ENCODE measurements at regions not wholly inside any gene's neighbourhood (a gene's known extent, or its start where the extent isn't known, plus 50 kb on each side); places are given as distances from the start of the nearest gene placed in this dataset.

GRCh38 chr12:108455706-108456105 lies 59.4 kb upstream of the FICD start (continued):
- no peak for TF ChIP-seq FOXP4 (CRISPR knock-in tag; IDR thresholded peaks at IDR 0.05)
- TF ChIP-seq ATF3 (CRISPR knock-in tag; conservative IDR thresholded peaks at IDR 0.05): no peak
- TF ChIP-seq NFE2L1 (CRISPR knock-in tag; IDR thresholded peaks at IDR 0.05): no peak
- no peak for TF ChIP-seq SMAD3 (CRISPR knock-in tag; IDR thresholded peaks at IDR 0.05; ENCODE audit: borderline replicate concordance)
- TF ChIP-seq PRRX2 (CRISPR knock-in tag; IDR thresholded peaks at IDR 0.05): no peak
- no peak for TF ChIP-seq IRF2 (CRISPR knock-in tag; IDR thresholded peaks at IDR 0.05; ENCODE audit: borderline replicate concordance, low read depth)
- TF ChIP-seq STAT6 (CRISPR knock-in tag; conservative IDR thresholded peaks at IDR 0.05; ENCODE audit: low read depth): no peak

DNA sequence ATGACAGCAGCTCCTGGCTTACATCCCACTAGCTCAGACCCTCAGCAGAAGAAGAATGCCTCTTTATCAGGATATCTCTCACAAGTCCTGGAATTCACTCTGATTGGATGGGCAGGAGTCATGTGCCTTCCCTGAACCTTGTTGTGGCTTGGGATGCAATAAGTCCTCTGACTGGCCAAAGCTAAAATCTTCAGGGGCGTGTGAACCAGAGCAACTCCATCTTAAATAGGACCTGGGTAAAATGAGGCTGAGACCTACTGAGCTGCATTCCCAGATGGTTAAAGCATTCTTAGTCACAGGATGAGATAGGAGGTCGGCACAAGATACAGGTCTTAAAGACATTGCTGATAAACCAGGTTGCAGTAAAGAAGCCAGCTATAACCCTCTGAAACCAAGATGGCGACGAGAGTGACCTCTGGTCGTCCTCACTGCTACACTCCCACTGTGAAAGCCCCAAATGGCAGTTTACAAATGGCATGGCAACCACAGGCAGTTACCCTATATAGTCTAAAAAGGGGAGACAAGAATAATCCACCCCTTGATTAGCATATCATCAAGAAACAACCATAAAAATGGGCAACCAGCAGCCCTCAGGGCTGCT lies 60.4 kb upstream of the FICD start:
- Mint-ChIP-seq H3K9me3 (peaks cover 5% of the 10 kb centered on the region), H3K4me3 (no peak overlapping the region), H3K36me3 (no peaks in the 10 kb centered on the region), H3K4me1 (peaks cover 24% of the 10 kb centered on the region), H3K27me3 (ENCODE audit: low read depth) (no peaks in the 10 kb centered on the region), H3K27ac (no peak overlapping the region)
- TF ChIP-seq NFATC4 (CRISPR knock-in tag; IDR thresholded peaks at IDR 0.05): no peak
- TF ChIP-seq ZNF263 (CRISPR knock-in tag; IDR thresholded peaks at IDR 0.05; ENCODE audit: low read depth): no peak
- TF ChIP-seq, protein P1, sequence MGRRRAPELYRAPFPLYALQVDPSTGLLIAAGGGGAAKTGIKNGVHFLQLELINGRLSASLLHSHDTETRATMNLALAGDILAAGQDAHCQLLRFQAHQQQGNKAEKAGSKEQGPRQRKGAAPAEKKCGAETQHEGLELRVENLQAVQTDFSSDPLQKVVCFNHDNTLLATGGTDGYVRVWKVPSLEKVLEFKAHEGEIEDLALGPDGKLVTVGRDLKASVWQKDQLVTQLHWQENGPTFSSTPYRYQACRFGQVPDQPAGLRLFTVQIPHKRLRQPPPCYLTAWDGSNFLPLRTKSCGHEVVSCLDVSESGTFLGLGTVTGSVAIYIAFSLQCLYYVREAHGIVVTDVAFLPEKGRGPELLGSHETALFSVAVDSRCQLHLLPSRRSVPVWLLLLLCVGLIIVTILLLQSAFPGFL (CRISPR knock-in tag; IDR thresholded peaks at IDR 0.05; ENCODE audit: borderline replicate concordance): no peak
- TF ChIP-seq ETV6 (CRISPR knock-in tag; IDR thresholded peaks at IDR 0.05): no peak
- TF ChIP-seq RELA (CRISPR knock-in tag; IDR thresholded peaks at IDR 0.05; ENCODE audit: borderline replicate concordance): no peak
- TF ChIP-seq CREM (CRISPR knock-in tag; IDR thresholded peaks at IDR 0.05): no peak
- TF ChIP-seq ZBTB43 (CRISPR knock-in tag; IDR thresholded peaks at IDR 0.05): no peak
- TF ChIP-seq FOXK1 (CRISPR knock-in tag; IDR thresholded peaks at IDR 0.05): no peak
- TF ChIP-seq, protein P2, sequence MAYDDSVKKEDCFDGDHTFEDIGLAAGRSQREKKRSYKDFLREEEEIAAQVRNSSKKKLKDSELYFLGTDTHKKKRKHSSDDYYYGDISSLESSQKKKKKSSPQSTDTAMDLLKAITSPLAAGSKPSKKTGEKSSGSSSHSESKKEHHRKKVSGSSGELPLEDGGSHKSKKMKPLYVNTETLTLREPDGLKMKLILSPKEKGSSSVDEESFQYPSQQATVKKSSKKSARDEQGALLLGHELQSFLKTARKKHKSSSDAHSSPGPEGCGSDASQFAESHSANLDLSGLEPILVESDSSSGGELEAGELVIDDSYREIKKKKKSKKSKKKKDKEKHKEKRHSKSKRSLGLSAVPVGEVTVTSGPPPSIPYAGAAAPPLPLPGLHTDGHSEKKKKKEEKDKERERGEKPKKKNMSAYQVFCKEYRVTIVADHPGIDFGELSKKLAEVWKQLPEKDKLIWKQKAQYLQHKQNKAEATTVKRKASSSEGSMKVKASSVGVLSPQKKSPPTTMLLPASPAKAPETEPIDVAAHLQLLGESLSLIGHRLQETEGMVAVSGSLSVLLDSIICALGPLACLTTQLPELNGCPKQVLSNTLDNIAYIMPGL (CRISPR knock-in tag; IDR thresholded peaks at IDR 0.05): no peak
- TF ChIP-seq, protein P3, sequence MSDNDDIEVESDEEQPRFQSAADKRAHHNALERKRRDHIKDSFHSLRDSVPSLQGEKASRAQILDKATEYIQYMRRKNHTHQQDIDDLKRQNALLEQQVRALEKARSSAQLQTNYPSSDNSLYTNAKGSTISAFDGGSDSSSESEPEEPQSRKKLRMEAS (CRISPR knock-in tag; IDR thresholded peaks at IDR 0.05): no peak
- TF ChIP-seq, protein P4, sequence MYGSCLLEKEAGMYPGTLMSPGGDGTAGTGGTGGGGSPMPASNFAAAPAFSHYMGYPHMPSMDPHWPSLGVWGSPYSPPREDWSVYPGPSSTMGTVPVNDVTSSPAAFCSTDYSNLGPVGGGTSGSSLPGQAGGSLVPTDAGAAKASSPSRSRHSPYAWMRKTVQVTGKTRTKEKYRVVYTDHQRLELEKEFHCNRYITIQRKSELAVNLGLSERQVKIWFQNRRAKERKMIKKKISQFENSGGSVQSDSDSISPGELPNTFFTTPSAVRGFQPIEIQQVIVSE (CRISPR knock-in tag; IDR thresholded peaks at IDR 0.05; ENCODE audit: borderline replicate concordance): no peak
- no peak for TF ChIP-seq SMAD3 (CRISPR knock-in tag; IDR thresholded peaks at IDR 0.05; ENCODE audit: borderline replicate concordance)
- TF ChIP-seq NR1H2 (CRISPR knock-in tag; IDR thresholded peaks at IDR 0.05): no peak
- TF ChIP-seq FOXP4 (CRISPR knock-in tag; IDR thresholded peaks at IDR 0.05): no peak
- TF ChIP-seq, protein P5, sequence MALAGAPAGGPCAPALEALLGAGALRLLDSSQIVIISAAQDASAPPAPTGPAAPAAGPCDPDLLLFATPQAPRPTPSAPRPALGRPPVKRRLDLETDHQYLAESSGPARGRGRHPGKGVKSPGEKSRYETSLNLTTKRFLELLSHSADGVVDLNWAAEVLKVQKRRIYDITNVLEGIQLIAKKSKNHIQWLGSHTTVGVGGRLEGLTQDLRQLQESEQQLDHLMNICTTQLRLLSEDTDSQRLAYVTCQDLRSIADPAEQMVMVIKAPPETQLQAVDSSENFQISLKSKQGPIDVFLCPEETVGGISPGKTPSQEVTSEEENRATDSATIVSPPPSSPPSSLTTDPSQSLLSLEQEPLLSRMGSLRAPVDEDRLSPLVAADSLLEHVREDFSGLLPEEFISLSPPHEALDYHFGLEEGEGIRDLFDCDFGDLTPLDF (CRISPR knock-in tag; IDR thresholded peaks at IDR 0.05): no peak
- ATAC-seq (no peak), DNase-seq (ENCODE audit: low spot score) (no peak)
- CTCF ChIA-PET: interaction anchor here (1.0 kb wide), 1 partner anchor 41 kb away, joined by 3 read pairs; no protein-coding TSS in a partner anchor
- POLR2A ChIA-PET: no interaction called here
